HL-60 (cell line): ENCODE measurements at regions not wholly inside any gene's neighbourhood (a gene's known extent, or its start where the extent isn't known, plus 50 kb on each side); places are given as distances from the start of the nearest gene placed in this dataset.

Experiments
- DNase-seq, 2 experiments: peaks; one replicate each; pipeline ENCODE4 v3.0.0-alpha.2; 2010 to 2020; ENCODE audit warnings: low read depth in 1 of 2, low spot score in 1 of 2
- H3K27ac ChIP-seq: fragments of 250-450 bp; sonication (Bioruptor Pico); replicated peaks from 2 replicates; pipeline ENCODE4 v1.5.1; 2020; ENCODE audit warnings: mild to moderate bottlenecking, moderate library complexity
- H3K27me3 ChIP-seq: fragments of 250-450 bp; sonication (Bioruptor Pico); 2 replicates; pipeline ENCODE4 v1.5.1; 2021; ENCODE audit warnings: mild to moderate bottlenecking, moderate library complexity; ENCODE audit not compliant: insufficient read depth, poor library complexity, severe bottlenecking
- H3K4me3 ChIP-seq: replicated peaks from 2 replicates; pipeline ENCODE4 v1.5.1; 2011; ENCODE audit warnings: mild to moderate bottlenecking, control low read depth, low read length; ENCODE audit not compliant: insufficient read depth
- GABPA ChIP-seq: IDR thresholded peaks from 2 replicates; pipeline ENCODE4 v1.6.1; 2012; ENCODE audit warnings: low read depth
- POLR2AphosphoS5 ChIP-seq: IDR thresholded peaks from 2 replicates; pipeline ENCODE4 v1.6.1; 2012; ENCODE audit warnings: low read depth
- SPI1 ChIP-seq: IDR thresholded peaks from 2 replicates; pipeline ENCODE4 v1.6.1; 2012; ENCODE audit warnings: low read depth, mild to moderate bottlenecking, borderline replicate concordance
- TF ChIP-seq, protein P1 (sequence below): IDR thresholded peaks from one replicate; pipeline ENCODE4 v1.5.1; 2011; ENCODE audit warnings: low read length, control low read depth, inconsistent platforms; ENCODE audit not compliant: insufficient read depth
- TF ChIP-seq, protein P2 (sequence below): IDR thresholded peaks from 2 replicates; pipeline ENCODE4 v1.6.1; 2012; ENCODE audit warnings: low read depth; ENCODE audit not compliant: insufficient replicate concordance

DNA sequence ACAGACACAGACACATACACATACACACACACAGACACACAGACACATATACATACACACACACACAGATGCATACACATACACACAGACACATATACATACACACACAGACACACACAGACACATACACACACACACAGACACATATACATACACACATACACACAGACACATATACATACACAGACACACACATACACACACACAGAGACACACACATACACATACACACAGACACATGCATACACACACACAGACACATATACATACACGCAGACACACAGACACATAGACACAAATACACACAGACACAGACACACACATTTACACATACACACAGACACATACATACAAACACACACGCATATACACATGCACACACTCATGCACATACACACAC is 81.5 kb upstream of the ARL4C start:
- no peaks in the 10 kb centered on the region for H3K27me3 ChIP-seq
- no peak for DNase-seq
- no peak for TF ChIP-seq POLR2AphosphoS5
- TF ChIP-seq GABPA, result no peak
- TF ChIP-seq, protein P1, sequence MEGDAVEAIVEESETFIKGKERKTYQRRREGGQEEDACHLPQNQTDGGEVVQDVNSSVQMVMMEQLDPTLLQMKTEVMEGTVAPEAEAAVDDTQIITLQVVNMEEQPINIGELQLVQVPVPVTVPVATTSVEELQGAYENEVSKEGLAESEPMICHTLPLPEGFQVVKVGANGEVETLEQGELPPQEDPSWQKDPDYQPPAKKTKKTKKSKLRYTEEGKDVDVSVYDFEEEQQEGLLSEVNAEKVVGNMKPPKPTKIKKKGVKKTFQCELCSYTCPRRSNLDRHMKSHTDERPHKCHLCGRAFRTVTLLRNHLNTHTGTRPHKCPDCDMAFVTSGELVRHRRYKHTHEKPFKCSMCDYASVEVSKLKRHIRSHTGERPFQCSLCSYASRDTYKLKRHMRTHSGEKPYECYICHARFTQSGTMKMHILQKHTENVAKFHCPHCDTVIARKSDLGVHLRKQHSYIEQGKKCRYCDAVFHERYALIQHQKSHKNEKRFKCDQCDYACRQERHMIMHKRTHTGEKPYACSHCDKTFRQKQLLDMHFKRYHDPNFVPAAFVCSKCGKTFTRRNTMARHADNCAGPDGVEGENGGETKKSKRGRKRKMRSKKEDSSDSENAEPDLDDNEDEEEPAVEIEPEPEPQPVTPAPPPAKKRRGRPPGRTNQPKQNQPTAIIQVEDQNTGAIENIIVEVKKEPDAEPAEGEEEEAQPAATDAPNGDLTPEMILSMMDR, result no peak
- no peak for TF ChIP-seq SPI1
- TF ChIP-seq, protein P2, sequence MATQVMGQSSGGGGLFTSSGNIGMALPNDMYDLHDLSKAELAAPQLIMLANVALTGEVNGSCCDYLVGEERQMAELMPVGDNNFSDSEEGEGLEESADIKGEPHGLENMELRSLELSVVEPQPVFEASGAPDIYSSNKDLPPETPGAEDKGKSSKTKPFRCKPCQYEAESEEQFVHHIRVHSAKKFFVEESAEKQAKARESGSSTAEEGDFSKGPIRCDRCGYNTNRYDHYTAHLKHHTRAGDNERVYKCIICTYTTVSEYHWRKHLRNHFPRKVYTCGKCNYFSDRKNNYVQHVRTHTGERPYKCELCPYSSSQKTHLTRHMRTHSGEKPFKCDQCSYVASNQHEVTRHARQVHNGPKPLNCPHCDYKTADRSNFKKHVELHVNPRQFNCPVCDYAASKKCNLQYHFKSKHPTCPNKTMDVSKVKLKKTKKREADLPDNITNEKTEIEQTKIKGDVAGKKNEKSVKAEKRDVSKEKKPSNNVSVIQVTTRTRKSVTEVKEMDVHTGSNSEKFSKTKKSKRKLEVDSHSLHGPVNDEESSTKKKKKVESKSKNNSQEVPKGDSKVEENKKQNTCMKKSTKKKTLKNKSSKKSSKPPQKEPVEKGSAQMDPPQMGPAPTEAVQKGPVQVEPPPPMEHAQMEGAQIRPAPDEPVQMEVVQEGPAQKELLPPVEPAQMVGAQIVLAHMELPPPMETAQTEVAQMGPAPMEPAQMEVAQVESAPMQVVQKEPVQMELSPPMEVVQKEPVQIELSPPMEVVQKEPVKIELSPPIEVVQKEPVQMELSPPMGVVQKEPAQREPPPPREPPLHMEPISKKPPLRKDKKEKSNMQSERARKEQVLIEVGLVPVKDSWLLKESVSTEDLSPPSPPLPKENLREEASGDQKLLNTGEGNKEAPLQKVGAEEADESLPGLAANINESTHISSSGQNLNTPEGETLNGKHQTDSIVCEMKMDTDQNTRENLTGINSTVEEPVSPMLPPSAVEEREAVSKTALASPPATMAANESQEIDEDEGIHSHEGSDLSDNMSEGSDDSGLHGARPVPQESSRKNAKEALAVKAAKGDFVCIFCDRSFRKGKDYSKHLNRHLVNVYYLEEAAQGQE, result no peak
- no peak overlapping the region for H3K4me3 ChIP-seq
- H3K27ac ChIP-seq, result no peak overlapping the region

DNA sequence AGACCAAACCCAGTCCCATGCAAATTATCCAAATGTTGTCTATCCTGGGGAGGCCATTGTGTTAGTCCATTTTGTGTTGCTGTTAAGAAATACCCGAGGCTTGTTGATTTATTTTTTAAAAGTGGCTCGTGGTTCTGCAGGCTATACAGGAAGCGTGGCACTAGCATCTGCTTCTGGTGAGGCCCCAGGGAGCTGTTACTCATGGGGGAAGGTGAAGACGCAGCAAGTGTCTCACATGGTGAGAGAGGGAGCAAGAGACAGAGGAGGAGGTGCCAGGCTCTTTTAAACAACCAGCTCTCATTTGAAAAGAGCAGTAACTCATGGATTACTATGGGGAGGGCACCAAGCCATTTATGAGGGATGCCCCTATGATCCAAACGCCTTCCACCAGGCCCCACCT is 80.3 kb upstream of the ARL4C start:
- TF ChIP-seq GABPA, result no peak
- TF ChIP-seq, protein P1, result no peak
- TF ChIP-seq SPI1, result no peak
- TF ChIP-seq, protein P2, result no peak
- TF ChIP-seq POLR2AphosphoS5, result no peak
- DNase-seq, result no peak
- no peak overlapping the region for H3K27ac ChIP-seq
- H3K27me3 ChIP-seq, result no peaks in the 10 kb centered on the region
- H3K4me3 ChIP-seq, result no peak overlapping the region

DNA sequence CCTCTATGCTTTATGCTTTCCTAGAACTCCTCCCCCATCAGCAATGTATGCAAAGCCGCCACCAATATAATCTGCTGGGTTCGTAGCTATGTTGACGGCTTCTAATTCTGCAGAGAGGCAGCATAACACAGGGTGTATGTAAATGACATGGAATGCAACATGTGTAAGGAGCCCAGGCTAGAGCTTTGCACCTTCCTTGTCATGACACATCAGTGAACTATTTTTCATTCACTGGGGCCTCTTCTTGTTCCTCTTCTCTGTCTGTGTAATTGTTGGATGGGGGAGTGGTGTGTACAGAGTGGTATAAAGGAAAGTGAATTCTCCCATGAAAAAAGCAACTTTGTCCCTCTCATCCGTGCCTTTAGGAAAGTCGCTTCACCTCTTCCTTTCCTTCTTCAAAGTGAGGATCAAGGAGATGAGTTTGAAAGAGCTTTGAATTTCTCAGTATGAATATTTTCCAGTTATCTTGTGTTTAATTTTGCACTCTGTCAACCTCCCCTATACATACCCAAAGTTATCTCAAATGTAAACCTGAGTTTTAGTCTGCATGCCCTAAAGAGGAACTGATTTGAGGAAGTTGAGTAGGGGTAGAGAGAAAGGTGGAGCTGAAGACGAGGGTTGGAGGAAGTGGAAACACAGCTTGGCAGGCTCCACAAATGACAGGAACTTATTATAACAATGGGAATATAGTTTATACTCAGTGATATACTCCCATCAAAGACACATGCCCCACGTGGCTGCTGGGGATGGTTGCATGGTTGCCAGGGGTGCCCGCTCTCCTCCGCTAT is 74.9 kb upstream of the ARL4C start:
- Histone ChIP-seq H3K4me3 (no peak overlapping the region), H3K27me3 (no peaks in the 10 kb centered on the region), H3K27ac (peak overlapping the region; percentile 40)
- peak; percentile 7 to 73 for DNase-seq
- TF ChIP-seq GABPA (no peak), SPI1 (peak; percentile 100)

DNA sequence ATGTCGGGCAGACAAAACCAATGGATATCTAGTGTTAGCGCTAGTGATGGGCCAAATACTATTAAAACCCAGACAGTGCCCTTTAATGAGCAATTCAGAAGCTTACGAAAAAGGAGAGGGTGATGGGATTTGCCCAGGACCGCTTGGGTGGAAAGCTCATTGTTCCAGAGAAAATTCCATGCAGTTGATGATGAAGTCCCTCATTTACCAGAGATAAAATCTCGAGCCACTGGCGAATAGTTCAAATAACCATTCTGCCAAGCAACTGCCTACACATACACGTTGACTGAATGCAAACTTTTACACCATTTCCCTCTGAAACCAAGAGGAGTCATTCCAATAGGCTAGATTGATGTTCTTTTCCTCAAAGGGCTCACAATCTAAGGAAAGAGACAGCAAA is 73.6 kb upstream of the ARL4C start:
- Histone ChIP-seq H3K27me3 (no peaks in the 10 kb centered on the region), H3K27ac (no peak overlapping the region), H3K4me3 (no peak overlapping the region)
- no peak for DNase-seq
- TF ChIP-seq GABPA (no peak), SPI1 (no peak)
- TF ChIP-seq, protein P2, result no peak
- TF ChIP-seq, protein P1, result no peak
